ENCODE measurements at regions not wholly inside any gene's neighbourhood (a gene's known extent, or its start where the extent isn't known, plus 50 kb on each side); places are given as distances from the start of the nearest gene placed in this dataset.

GRCh38 chr9:87436716-87437115, 61.0 kb upstream of the DAPK1 start:
- Histone ChIP-seq H3K4me2 (ENCODE audit: unreplicated experiment) (no peak overlapping the region), H4K20me1 (ENCODE audit: insufficient read depth) (no peaks in the 10 kb centered on the region), H3K9me2 (ENCODE audit: insufficient read depth) (no peaks in the 10 kb centered on the region), H3K79me2 (ENCODE audit: insufficient read depth) (no peaks in the 10 kb centered on the region), H3K9ac (no peak overlapping the region), H2AFZ (no peak overlapping the region), H3K36me3 (ENCODE audit: low read depth) (no peaks in the 10 kb centered on the region), H3K9me3 (ENCODE audit: low read depth) (no peaks in the 10 kb centered on the region), H3K27ac (no peak overlapping the region), H3K27me3 (replicated peaks; ENCODE audit: insufficient read depth) (no peaks in the 10 kb centered on the region), H3K4me1 (ENCODE audit: insufficient read depth) (no peaks in the 10 kb centered on the region), H3K4me3 (no peak overlapping the region), H3F3A (ENCODE audit: insufficient read depth) (no peaks in the 10 kb centered on the region)
- 50 to 65% methylated on average over 3 of the region's 3 CpGs for WGBS, 2 experiments (ENCODE audit: low coverage in 1 of 2, low lambda C conversion rate in 2 of 2, missing lambda C conversion rate in 2 of 2)
- TF ChIP-seq EZH2 (IDR thresholded peaks at IDR 0.05; ENCODE audit: insufficient read depth, poor library complexity, severe bottlenecking) (no peak), EZH2phosphoT487 (IDR thresholded peaks at IDR 0.05; ENCODE audit: insufficient read depth, low read depth) (no peak)
- in situ Hi-C loops (cut with MboI): no loop called here
- no peak for DNase-seq

DNA sequence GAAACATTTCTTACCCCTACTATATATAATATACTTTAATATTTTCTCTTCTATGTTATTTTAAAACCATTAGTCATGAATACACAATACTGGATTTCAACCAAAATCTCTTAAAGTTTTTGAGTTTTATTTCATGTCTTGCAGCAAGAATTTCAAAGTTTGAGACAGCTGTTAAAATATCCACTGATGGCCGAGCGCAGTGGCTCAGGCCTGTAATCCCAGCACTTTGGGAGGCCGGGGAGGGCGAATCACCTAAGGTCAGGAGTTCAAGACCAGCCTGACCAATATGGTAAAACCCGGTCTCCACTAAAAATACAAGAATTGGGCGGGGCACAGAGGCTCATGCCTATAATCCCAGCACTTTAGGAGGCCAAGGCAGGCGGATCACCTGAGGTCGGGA, 59.7 kb upstream of the DAPK1 start:
- Histone ChIP-seq H3K27me3 (replicated peaks; ENCODE audit: insufficient read depth) (no peaks in the 10 kb centered on the region), H3K36me3 (ENCODE audit: low read depth) (no peaks in the 10 kb centered on the region), H4K20me1 (ENCODE audit: insufficient read depth) (no peaks in the 10 kb centered on the region), H2AFZ (no peak overlapping the region), H3K9ac (no peak overlapping the region), H3K4me1 (ENCODE audit: insufficient read depth) (no peaks in the 10 kb centered on the region), H3K79me2 (ENCODE audit: insufficient read depth) (no peaks in the 10 kb centered on the region), H3K4me3 (no peak overlapping the region), H3K9me2 (ENCODE audit: insufficient read depth) (no peaks in the 10 kb centered on the region), H3K9me3 (ENCODE audit: low read depth) (no peaks in the 10 kb centered on the region), H3K4me2 (ENCODE audit: unreplicated experiment) (no peak overlapping the region), H3K27ac (no peak overlapping the region), H3F3A (ENCODE audit: insufficient read depth) (no peaks in the 10 kb centered on the region)
- TF ChIP-seq EZH2 (IDR thresholded peaks at IDR 0.05; ENCODE audit: insufficient read depth, poor library complexity, severe bottlenecking) (no peak), EZH2phosphoT487 (IDR thresholded peaks at IDR 0.05; ENCODE audit: insufficient read depth, low read depth) (no peak)
- no peak for DNase-seq
- in situ Hi-C loops (cut with MboI): no loop called here
- 63 to 64% methylated on average over 8 of the region's 8 CpGs for WGBS, 2 experiments (ENCODE audit: low coverage in 1 of 2, low lambda C conversion rate in 2 of 2, missing lambda C conversion rate in 2 of 2)

DNA sequence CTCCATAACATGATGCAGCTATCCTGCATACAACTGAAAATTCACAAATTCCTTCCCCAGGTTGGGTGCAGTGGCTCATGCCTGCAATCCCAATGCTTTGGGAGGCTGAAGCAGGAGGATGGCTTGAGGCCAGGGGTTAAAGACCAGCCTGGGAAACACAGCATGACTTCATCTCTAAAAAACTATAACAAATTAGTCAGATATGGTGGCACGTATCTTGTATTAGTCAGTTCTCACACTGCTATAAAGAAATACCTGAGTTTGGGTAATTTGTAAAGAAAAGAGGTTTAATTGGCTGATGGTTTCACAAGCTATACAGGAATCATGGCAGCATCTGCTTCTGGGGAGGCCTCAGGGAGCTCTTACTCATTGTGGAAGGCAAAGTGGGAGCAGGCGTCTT, 56.4 kb upstream of the DAPK1 start:
- H4K20me1 ChIP-seq (ENCODE audit: insufficient read depth): no peaks in the 10 kb centered on the region
- H3K27ac ChIP-seq: no peak overlapping the region
- H3F3A ChIP-seq (ENCODE audit: insufficient read depth): no peaks in the 10 kb centered on the region
- no peak overlapping the region for H3K4me3 ChIP-seq
- H3K79me2 ChIP-seq (ENCODE audit: insufficient read depth): no peaks in the 10 kb centered on the region
- in situ Hi-C loops (cut with MboI): no loop called here
- no peak overlapping the region for H3K9ac ChIP-seq
- TF ChIP-seq EZH2phosphoT487 (IDR thresholded peaks at IDR 0.05; ENCODE audit: insufficient read depth, low read depth) (no peak), EZH2 (IDR thresholded peaks at IDR 0.05; ENCODE audit: insufficient read depth, poor library complexity, severe bottlenecking) (no peak)
- DNase-seq: peak; percentile 59
- 28 to 39% methylated on average over 2 of the region's 2 CpGs for WGBS, 2 experiments (ENCODE audit: low coverage in 1 of 2, low lambda C conversion rate in 2 of 2, missing lambda C conversion rate in 2 of 2)
- H3K9me2 ChIP-seq (ENCODE audit: insufficient read depth): no peaks in the 10 kb centered on the region
- no peaks in the 10 kb centered on the region for H3K27me3 ChIP-seq (replicated peaks; ENCODE audit: insufficient read depth)
- no peaks in the 10 kb centered on the region for H3K4me1 ChIP-seq (ENCODE audit: insufficient read depth)
- H3K9me3 ChIP-seq (ENCODE audit: low read depth): no peaks in the 10 kb centered on the region
- no peak overlapping the region for H3K4me2 ChIP-seq (ENCODE audit: unreplicated experiment)
- no peaks in the 10 kb centered on the region for H3K36me3 ChIP-seq (ENCODE audit: low read depth)
- no peak overlapping the region for H2AFZ ChIP-seq

GRCh38 chr9:87442451-87442850, 55.2 kb upstream of the DAPK1 start:
- no peak overlapping the region for H3K4me3 ChIP-seq
- in situ Hi-C loops (cut with MboI): no loop called here
- TF ChIP-seq EZH2 (IDR thresholded peaks at IDR 0.05; ENCODE audit: insufficient read depth, poor library complexity, severe bottlenecking) (no peak), EZH2phosphoT487 (IDR thresholded peaks at IDR 0.05; ENCODE audit: insufficient read depth, low read depth) (no peak)

GRCh38 chr9:87443006-87443405, 54.7 kb upstream of the DAPK1 start:
- WGBS, 2 experiments (ENCODE audit: low coverage in 1 of 2, low lambda C conversion rate in 2 of 2, missing lambda C conversion rate in 2 of 2): 58 to 64% methylated on average over 2 of the region's 2 CpGs

More at GRCh38 chr9:87442451-87442850, 55.2 kb upstream of the DAPK1 start:
- Histone ChIP-seq H3F3A (ENCODE audit: insufficient read depth) (no peaks in the 10 kb centered on the region), H3K9me3 (ENCODE audit: low read depth) (no peaks in the 10 kb centered on the region), H3K9me2 (ENCODE audit: insufficient read depth) (no peaks in the 10 kb centered on the region), H3K4me1 (ENCODE audit: insufficient read depth) (no peaks in the 10 kb centered on the region), H3K36me3 (ENCODE audit: low read depth) (no peaks in the 10 kb centered on the region), H3K4me2 (ENCODE audit: unreplicated experiment) (no peak overlapping the region), H3K27me3 (replicated peaks; ENCODE audit: insufficient read depth) (no peaks in the 10 kb centered on the region), H3K79me2 (ENCODE audit: insufficient read depth) (no peaks in the 10 kb centered on the region), H4K20me1 (ENCODE audit: insufficient read depth) (no peaks in the 10 kb centered on the region), H2AFZ (no peak overlapping the region), H3K27ac (no peak overlapping the region), H3K9ac (no peak overlapping the region)
- DNase-seq: no peak
- WGBS, 2 experiments (ENCODE audit: low coverage in 1 of 2, low lambda C conversion rate in 2 of 2, missing lambda C conversion rate in 2 of 2): 44 to 46% methylated on average over 2 of the region's 2 CpGs

More at GRCh38 chr9:87443006-87443405, 54.7 kb upstream of the DAPK1 start:
- Histone ChIP-seq H4K20me1 (ENCODE audit: insufficient read depth) (no peaks in the 10 kb centered on the region), H3K4me1 (ENCODE audit: insufficient read depth) (no peaks in the 10 kb centered on the region), H2AFZ (no peak overlapping the region), H3K27me3 (replicated peaks; ENCODE audit: insufficient read depth) (no peaks in the 10 kb centered on the region), H3F3A (ENCODE audit: insufficient read depth) (no peaks in the 10 kb centered on the region), H3K9me3 (ENCODE audit: low read depth) (no peaks in the 10 kb centered on the region), H3K36me3 (ENCODE audit: low read depth) (no peaks in the 10 kb centered on the region), H3K9me2 (ENCODE audit: insufficient read depth) (no peaks in the 10 kb centered on the region), H3K79me2 (ENCODE audit: insufficient read depth) (no peaks in the 10 kb centered on the region), H3K4me3 (no peak overlapping the region), H3K4me2 (ENCODE audit: unreplicated experiment) (no peak overlapping the region), H3K27ac (no peak overlapping the region), H3K9ac (no peak overlapping the region)
- in situ Hi-C loops (cut with MboI): no loop called here
- no peak for DNase-seq
- TF ChIP-seq EZH2phosphoT487 (IDR thresholded peaks at IDR 0.05; ENCODE audit: insufficient read depth, low read depth) (no peak), EZH2 (IDR thresholded peaks at IDR 0.05; ENCODE audit: insufficient read depth, poor library complexity, severe bottlenecking) (no peak)
